LHCN-M2 (cell line): ENCODE measurements at regions not wholly inside any gene's neighbourhood (a gene's known extent, or its start where the extent isn't known, plus 50 kb on each side); places are given as distances from the start of the nearest gene placed in this dataset.

ENCODE experiments used
- DNase-seq: peaks from one replicate; pipeline ENCODE4 v3.0.0-alpha.2; 2012; ENCODE audit warnings: low read depth

DNA sequence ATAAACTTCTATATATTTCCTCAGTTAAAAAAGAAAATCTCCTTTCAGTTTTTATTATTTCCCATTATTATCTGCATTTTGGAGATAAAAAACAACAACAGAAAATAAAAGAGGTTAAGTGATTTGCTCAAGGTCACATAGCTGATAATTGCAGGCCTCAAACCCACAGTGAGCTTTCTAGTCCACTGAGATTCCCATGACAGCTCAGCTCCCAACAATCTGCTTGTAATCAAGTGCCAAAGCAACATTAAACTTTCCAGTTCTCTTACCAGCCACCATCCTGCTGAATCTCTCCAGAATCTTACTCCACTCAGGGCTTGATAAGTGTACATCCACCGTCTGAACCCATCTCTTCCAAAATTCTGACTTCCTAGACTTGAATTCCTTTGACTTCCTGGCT is 318.2 kb upstream of the SEMA6D start:
- DNase-seq = no peak

DNA sequence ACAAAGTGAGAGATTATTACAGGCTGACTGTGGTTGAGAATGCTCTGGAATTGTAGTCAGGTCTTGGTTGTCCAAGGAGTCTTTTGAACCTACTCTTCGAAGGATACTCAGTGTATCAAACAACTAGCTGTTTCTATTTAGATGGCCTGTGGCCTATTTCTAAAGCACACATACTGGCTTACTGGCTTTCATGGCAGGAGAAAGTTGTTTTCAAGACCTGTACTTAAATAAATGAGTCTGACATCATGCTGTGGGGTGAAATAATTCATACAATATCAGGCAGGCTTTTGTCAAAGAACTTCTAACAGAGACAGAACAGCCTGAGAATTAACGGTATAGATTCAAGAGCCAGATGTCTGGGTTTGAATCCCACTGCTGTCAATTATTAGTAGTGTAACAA is 316.7 kb upstream of the SEMA6D start:
- DNase-seq = no peak

- DNase-seq = no peak
These were observed 315.9 kb upstream of the SEMA6D start for GRCh38 chr15:47401427-47401826.

- no peak for DNase-seq
These were observed 314.5 kb upstream of the SEMA6D start for GRCh38 chr15:47402829-47403228.

DNA sequence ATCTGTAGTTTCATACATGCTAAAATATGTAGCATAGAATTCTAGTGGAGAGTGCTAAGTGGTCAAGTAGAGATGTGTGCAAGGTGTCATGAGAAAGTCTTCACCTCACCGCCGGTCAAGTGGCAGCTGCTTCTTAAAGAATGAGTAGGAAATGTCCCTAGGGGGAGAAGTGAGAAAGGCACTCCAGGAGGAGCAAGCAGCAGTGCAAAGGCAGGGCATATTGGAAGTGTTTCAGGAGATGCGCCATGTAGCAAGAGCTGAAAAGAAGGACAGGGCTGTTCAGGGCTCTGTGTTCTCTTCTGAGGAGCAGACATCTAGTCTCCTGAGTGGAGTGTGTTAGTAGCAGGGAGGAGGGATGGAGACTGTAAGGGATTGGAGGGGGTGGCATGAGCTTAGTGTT is 312.4 kb upstream of the SEMA6D start:
- no peak for DNase-seq

GRCh38 chr15:47405365-47406162 is 311.7 kb upstream of the SEMA6D start:
- DNase-seq = no peak

- no peak for DNase-seq
These were observed 309.6 kb upstream of the SEMA6D start for GRCh38 chr15:47407692-47408091.

GRCh38 chr15:47409038-47409437 is 308.3 kb upstream of the SEMA6D start:
- no peak for DNase-seq

DNA sequence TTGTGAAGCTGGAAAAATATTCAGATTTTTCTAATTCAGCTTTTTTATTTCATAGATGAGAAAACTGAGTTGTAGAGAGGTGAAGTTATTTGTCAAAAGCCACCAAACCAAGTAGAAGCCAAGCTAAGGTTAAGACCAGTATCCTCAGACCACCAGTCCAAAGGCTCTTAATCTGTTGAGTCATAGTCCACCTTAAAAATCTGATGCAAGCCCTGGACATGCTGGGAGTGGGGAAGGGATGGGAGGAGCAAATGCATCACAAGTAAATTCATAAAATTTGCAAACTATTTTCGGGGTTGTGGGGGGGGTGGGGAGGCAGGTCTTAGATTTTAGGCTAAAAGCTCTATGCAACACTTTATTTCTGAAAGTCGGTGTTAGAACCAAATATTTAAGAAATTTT is 307.7 kb upstream of the SEMA6D start:
- DNase-seq = no peak

DNA sequence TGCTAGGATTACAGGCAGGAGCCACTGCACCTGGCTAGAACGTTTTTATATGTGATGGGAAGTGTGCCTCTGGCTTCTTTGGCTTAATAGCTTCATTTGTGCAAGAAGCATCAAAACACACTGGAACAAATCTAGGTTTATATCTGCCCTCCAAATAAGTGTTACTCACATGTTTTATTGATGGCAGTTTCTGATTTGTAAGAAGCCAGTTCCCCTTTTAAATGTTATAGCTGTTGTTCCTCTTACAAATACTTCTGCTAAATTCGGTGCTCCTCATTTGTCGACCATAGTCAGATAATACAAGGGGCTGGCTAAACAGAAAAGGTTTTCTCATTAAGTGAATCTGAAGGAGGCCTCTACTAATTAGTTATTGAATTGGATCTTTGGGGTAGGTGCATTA is 307.1 kb upstream of the SEMA6D start:
- DNase-seq = no peak

DNA sequence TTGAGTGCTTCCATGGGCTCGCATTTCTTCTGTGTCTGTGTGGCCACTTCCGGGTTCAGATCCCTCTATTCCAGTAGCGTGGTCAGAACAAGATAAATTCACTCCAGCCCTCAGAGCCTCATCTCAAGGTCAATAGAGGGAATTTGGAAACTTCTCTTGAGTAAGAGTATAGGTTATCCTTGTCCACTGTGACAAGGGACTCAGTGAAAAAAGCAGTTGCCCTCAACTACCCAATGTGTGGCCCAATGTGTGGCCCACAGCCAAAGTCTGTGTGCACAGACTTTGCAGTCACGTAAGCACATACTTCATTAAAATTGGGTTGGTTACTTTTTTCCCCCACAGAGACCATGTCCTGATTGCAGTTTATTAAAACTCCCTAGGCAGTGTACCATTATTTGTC is 305.6 kb upstream of the SEMA6D start:
- no peak for DNase-seq

- DNase-seq = no peak
These were observed 305.2 kb upstream of the SEMA6D start for GRCh38 chr15:47412136-47412535.

GRCh38 chr15:47412802-47413201 is 304.5 kb upstream of the SEMA6D start:
- DNase-seq = no peak

DNA sequence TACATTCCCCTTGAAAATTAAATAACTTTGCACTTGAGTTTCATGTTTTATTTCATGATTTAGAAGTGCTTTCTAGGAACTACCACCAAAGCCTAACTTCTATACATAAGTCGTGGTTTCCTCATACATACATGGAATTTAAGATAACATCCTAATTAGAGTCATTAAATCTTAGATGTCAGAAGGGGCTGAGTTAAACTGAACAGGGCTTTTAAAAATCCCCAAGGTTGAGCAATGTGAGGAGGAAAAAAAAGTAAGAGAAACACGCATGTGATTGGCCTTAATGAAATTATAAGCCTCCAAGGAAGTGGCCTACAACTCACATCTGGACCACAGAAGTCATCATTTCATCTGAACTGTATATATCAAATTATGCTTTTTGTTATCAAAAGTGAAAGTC is 303.1 kb upstream of the SEMA6D start:
- DNase-seq = no peak

DNA sequence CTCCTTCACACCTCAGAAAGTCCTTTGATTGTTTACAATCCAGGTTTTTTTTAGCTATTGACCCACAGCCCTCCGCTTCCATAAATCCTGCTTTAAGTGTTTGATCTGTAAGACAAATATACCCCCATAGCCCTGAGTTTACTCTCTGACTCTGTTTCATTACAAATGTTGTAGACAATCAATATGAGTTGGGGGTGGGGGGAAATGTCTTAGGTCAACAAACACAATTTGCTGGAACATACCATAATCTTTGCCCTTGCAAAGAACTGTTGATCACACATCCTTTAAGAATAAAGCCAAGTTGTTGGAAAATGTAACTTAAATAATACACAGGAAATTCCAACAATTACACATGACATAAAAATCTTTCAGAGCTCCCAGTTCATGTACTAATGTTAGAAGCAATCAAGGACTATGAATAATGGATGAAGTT is 301.8 kb upstream of the SEMA6D start:
- DNase-seq = no peak

DNA sequence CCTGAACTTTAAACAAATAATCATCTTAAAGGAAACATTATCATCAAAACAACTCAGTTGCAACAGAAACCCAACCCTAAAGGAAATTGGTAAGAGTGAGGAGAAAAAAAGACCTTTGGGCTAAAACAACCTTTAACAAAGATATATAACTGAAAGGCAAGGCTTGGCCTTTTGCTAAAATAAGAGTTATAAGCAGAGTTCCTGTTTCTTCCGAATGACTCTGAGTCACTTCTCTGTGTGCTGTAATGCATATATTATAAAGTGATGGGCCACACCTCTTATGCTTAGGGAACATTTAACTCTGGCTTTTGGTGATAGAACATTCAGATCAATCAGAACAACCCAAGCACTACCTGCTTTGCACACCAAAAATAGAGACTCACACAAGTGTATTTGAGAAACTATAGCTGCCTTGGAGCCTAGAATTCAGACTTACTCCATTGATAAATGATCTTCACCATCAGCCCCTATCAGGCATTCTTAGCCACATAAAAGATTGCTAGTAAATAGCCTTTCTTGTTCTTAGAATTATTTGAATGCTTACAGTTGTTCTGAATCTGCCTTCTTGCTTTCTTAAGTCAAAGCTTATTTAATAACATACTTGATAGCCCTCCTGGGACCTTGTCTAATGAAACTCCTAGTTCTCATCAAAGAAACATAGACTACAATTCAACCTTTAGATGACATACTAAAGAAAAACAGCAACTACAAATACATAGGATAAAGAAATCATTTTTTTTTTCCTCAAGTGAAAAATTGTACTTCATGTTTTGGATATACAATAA is 294.2 kb upstream of the SEMA6D start:
- DNase-seq = no peak

DNA sequence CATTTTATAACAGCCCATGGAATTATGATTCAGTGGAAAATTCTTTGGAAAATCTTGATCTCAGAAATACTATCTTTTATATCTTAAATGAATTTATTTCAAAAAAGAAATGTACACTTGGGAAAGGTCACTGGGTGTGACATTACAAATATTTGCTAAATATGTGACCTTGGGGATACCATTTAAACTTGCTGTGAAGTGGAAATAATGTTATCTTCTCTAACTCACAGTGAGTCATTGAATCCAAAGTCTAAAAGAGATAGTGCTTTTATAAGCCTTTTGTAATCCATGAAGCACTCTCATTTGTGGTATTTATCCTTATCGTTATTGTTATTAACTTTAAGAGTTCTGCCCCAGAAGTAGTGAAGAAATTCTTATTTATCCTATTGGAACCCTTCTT is 289.8 kb upstream of the SEMA6D start:
- no peak for DNase-seq

- DNase-seq = no peak
These were observed 287.9 kb upstream of the SEMA6D start for GRCh38 chr15:47429376-47429775.

DNA sequence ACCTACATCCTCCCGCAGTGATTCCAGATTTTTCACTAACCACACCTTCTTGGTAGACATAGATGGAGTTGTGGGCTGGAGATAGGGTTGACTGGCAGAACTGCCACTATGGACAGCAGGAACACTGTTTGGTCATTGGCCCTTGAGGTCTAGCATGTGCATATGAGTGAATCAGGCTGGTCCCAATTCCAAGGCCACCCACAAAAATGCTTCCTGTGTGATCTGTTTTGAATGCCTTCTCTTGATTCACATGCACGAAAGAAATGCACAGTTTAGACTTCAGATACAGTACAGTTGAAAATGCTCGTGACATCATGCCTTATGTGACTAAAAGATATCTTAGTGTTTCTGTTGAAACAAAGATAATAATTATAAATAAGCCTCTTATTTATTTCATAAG is 285.8 kb upstream of the SEMA6D start:
- DNase-seq = no peak

DNA sequence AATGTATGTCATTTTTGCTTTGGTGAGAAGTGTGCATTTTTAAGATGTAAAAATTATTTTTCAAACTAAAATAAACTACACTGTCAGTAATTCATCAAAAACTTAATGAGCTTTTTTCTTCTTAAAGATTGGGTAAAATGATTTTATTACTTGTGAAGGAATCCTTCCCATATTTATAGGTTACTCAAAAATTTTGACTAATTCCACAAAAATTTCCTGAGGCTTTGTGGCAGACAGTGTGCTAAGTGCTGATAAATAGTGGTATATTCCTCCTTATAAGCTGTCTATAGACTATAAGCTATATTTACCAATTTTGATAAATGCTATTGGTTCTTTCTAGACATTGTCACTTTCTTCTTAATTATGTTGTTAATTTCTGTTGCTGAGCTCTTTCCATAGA is 284.5 kb upstream of the SEMA6D start:
- no peak for DNase-seq

- DNase-seq = no peak
These were observed 282.7 kb upstream of the SEMA6D start for GRCh38 chr15:47434596-47434995.

GRCh38 chr15:47437491-47437890 is 279.8 kb upstream of the SEMA6D start:
- no peak for DNase-seq
